A673 (cell line): ENCODE measurements at regions not wholly inside any gene's neighbourhood (a gene's known extent, or its start where the extent isn't known, plus 50 kb on each side); places are given as distances from the start of the nearest gene placed in this dataset.

ENCODE experiments used
- BruUV-seq: library from RNA; stranded (reverse); fragments of 400-500 nt; replicated peaks from 2 replicates; lab custom pipeline; 2021; lab: Mats Ljungman, UMichigan
- CTCF ChIA-PET: fragments of 300-600 bp; sonication (Branson Sonifier 250); formaldehyde crosslinking; loops from one replicate; lab custom pipeline; 2022; ENCODE audit warnings: antibody characterized with exemption; lab: Charles Lee
- POLR2A ChIA-PET: fragments of 300-600 bp; sonication (Branson Sonifier 250); formaldehyde crosslinking; loops from one replicate; lab custom pipeline; 2022; ENCODE audit warnings: antibody characterized with exemption; ENCODE audit not compliant: low non-redundant PET; lab: Charles Lee
- DNase-seq: peaks from one replicate; pipeline ENCODE4 v3.0.0-alpha.2; 2015; ENCODE audit warnings: low spot score
- H3K27ac ChIP-seq: fragments of 200-600 bp; sonication (generic); 2 replicates; pipeline ENCODE4 v1.5.1; 2016; ENCODE audit warnings: mixed run types, low read depth, mild to moderate bottlenecking, mixed read lengths, antibody characterized with exemption, low read length; ENCODE audit not compliant: poor library complexity, severe bottlenecking
- H3K27me3 ChIP-seq: fragments of 200-600 bp; sonication (generic); replicated peaks from 2 replicates; pipeline ENCODE4 v1.6.1; 2017; ENCODE audit warnings: mixed run types, low read depth, mild to moderate bottlenecking, mixed read lengths, antibody characterized with exemption, low read length; ENCODE audit not compliant: insufficient read depth, poor library complexity
- H3K36me3 ChIP-seq: fragments of 200-600 bp; sonication (generic); 2 replicates; pipeline ENCODE4 v1.6.1; 2016; ENCODE audit warnings: mixed run types, mild to moderate bottlenecking, mixed read lengths, antibody characterized with exemption, low read length; ENCODE audit not compliant: insufficient read depth, poor library complexity, severe bottlenecking
- H3K4me1 ChIP-seq: fragments of 200-600 bp; sonication (generic); 2 replicates; pipeline ENCODE4 v1.6.1; 2017; ENCODE audit warnings: mixed run types, mild to moderate bottlenecking, mixed read lengths, antibody characterized with exemption, low read length; ENCODE audit not compliant: insufficient read depth, poor library complexity, severe bottlenecking
- H3K4me3 ChIP-seq: fragments of 200-600 bp; sonication (generic); 2 replicates; pipeline ENCODE4 v1.5.1; 2016; ENCODE audit warnings: low read depth, mixed run types, mild to moderate bottlenecking, mixed read lengths, low read length; ENCODE audit not compliant: poor library complexity, severe bottlenecking
- H3K9me3 ChIP-seq: fragments of 200-600 bp; sonication (generic); 2 replicates; pipeline ENCODE4 v1.6.1; 2016; ENCODE audit warnings: mixed run types, low read depth, mild to moderate bottlenecking, mixed read lengths, antibody characterized with exemption, low read length; ENCODE audit not compliant: poor library complexity, severe bottlenecking
- CTCF ChIP-seq: fragments of 300-800, 200-600 bp; sonication (generic); conservative IDR thresholded peaks from 2 replicates; pipeline ENCODE4 v1.5.1; 2017; ENCODE audit warnings: low read depth, mild to moderate bottlenecking, antibody characterized with exemption, low read length, moderate library complexity, mixed read lengths
- EZH2 ChIP-seq: fragments of 200-600 bp; sonication (generic); IDR thresholded peaks from 2 replicates; pipeline ENCODE4 v1.6.1; 2017; ENCODE audit warnings: borderline replicate concordance, low read depth, mild to moderate bottlenecking, mixed read lengths, antibody characterized with exemption, low read length; ENCODE audit not compliant: poor library complexity, severe bottlenecking
- intact Hi-C: fragments of 100-400 bp; cut with micrococcal nuclease; formaldehyde crosslinking; loops from one replicate; pipeline ENCODE4 v1.10.0; 2022; ENCODE audit not compliant: unreplicated experiment

GRCh38 chr16:54651440-54652195 lies 279.0 kb upstream of the IRX5 start:
- no peaks in the 10 kb centered on the region for H3K9me3 ChIP-seq
- H3K27ac ChIP-seq = no peak overlapping the region
- no peak for DNase-seq
- BruUV-seq = no TSS peak
- H3K36me3 ChIP-seq = no peaks in the 10 kb centered on the region
- H3K4me1 ChIP-seq = peaks cover 20% of the 10 kb centered on the region
- POLR2A ChIA-PET = no interaction called here
- CTCF ChIA-PET = no interaction called here
- H3K27me3 ChIP-seq = peaks cover 14% of the 10 kb centered on the region
- H3K4me3 ChIP-seq = no peak overlapping the region
- TF ChIP-seq EZH2 (no peak), CTCF (no peak)
- intact Hi-C loops = no loop called here

GRCh38 chr16:54649876-54650275 lies 280.8 kb upstream of the IRX5 start:
- POLR2A ChIA-PET = no interaction called here
- peaks cover 12% of the 10 kb centered on the region for H3K4me1 ChIP-seq
- no TSS peak for BruUV-seq
- TF ChIP-seq EZH2 (no peak), CTCF (no peak)
- no peak overlapping the region for H3K4me3 ChIP-seq
- H3K36me3 ChIP-seq = no peaks in the 10 kb centered on the region
- DNase-seq = no peak
- CTCF ChIA-PET = no interaction called here
- H3K9me3 ChIP-seq = no peaks in the 10 kb centered on the region
- no peak overlapping the region for H3K27ac ChIP-seq
- intact Hi-C loops = no loop called here
- H3K27me3 ChIP-seq = peaks cover 14% of the 10 kb centered on the region

DNA sequence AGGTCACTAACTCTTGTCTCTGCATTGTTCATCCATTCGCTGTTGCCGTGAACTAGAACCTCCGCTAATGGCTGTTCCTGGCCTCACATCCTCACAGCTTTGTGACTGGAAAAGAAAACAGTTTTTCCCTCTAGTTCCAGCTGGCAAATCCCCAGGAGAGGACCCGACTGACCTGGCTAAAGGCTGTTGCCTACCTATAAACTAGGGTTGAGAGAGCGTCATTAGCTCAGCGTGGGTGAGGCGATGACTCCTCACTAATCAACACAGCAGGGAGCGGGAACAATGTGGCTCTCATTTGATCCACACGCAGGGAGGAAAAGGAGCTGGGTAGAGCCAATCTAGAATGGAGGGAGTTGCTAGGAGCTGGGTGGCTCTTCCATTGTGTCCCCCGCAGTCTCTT lies 282.1 kb upstream of the IRX5 start:
- H3K4me3 ChIP-seq = no peak overlapping the region
- intact Hi-C loops = no loop called here
- no peak overlapping the region for H3K27ac ChIP-seq
- DNase-seq = no peak
- TF ChIP-seq CTCF = no peak
- no peak for TF ChIP-seq EZH2
- H3K36me3 ChIP-seq = no peaks in the 10 kb centered on the region
- ChIA-PET CTCF (no interaction called here), POLR2A (no interaction called here)
- H3K9me3 ChIP-seq = no peaks in the 10 kb centered on the region
- peaks cover 10% of the 10 kb centered on the region for H3K27me3 ChIP-seq
- BruUV-seq = no TSS peak
- H3K4me1 ChIP-seq = no peaks in the 10 kb centered on the region
